Muscle of arm (tissue), 1 donor: ENCODE measurements at regions not wholly inside any gene's neighbourhood (a gene's known extent, or its start where the extent isn't known, plus 50 kb on each side); places are given as distances from the start of the nearest gene placed in this dataset.
A peak's percentile ranks its signal among the peaks of the same experiment; 100 is the strongest.

Experiments
- DNase-seq: peaks from one replicate; pipeline ENCODE4 v3.0.0-alpha.2; 2013

DNA sequence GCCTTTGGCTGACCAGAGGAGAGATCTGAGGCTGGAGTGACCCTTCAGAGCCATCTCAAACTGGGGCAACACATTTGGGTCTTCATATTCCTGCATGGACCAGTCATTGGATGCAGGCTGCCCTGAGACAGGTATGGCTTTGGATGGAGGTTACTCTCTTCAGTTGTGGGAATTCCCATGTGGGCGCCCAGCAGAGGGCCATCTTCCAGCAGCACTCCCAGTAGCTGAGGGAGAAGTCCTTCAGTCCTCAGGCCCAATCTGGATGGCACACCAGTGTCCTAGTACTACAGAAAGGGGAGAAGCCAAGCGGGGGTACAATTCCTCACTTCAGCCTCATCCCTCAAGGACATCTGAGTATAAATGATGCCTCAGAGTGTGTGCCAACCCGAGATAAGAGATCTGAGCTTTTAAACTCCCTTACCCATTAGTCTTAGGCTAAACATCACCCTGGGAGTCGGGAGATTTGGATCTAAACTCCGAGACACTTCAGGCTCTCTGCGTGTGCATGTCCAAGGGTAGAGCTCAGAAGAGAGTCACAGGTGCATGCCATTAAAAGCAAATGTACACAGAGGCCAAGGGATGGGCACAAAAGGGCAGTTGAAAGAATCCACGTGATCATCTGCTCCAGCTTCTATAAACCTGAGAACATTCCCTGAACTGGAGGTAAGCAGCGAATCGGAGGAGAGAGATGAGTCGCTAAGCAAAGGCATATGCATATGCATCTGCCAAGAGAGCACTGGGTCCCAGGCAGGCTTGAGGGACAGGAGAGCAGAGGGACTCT lies 204.6 kb downstream of the CD83 start:
- no peak for DNase-seq

GRCh38 chr6:14322841-14323240 lies 205.3 kb downstream of the CD83 start:
- DNase-seq = no peak

- no peak for DNase-seq
Observed at GRCh38 chr6:14326774-14327173, 209.2 kb downstream of the CD83 start.

DNA sequence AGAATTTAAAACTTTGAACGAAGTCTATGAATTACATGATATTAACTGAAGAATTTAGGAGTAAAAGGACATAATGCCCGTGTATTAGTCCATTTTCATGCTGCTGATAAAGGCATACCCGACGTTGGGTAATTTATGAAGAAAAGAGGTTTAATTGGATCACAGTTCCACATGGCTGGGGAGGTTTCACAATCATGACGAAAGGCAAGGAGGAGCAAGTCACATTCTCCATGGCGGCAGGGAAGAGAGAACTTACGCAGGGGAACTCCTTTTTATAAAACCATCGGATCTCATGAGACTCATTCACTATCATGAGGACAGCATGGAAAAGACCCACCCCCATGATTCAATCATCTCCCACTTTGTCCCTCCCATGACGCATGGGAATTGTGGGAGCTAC lies 210.6 kb downstream of the CD83 start:
- DNase-seq = no peak

DNA sequence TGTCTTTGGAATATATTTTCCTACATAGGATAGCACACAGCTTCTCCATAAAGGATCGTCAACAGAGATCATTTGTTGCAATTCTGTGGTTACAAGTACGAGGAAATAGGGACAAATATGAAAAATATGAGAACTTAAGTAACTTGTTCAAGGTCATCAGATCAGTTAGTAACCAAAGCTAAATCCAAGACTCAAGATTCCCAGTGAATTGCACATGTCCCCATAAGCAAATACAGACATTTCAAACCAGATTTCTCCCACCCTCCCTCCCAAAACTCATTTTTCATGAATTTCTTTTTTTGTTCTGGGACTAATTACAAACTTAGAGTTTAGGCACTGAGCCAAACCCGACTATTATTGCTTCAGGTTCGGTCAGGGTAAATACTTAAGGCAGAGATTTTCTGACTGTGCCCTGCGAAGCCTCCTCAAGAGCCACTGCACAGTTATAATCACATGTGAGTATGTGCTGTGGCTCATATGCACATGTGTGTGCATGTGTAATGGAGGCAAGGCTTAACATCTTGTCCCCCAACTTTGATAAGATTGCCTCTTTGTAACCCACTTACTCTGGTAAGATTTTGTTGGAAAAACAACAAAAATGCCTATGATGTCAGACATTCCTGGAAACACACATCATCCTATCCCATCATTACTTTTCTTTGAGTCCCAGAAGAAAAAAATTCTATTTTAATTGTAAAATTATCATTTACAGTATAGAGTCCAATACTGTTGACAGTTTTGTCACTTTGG lies 216.2 kb downstream of the CD83 start:
- DNase-seq = no peak

GRCh38 chr6:14335071-14335470 lies 217.5 kb downstream of the CD83 start:
- DNase-seq = no peak

DNA sequence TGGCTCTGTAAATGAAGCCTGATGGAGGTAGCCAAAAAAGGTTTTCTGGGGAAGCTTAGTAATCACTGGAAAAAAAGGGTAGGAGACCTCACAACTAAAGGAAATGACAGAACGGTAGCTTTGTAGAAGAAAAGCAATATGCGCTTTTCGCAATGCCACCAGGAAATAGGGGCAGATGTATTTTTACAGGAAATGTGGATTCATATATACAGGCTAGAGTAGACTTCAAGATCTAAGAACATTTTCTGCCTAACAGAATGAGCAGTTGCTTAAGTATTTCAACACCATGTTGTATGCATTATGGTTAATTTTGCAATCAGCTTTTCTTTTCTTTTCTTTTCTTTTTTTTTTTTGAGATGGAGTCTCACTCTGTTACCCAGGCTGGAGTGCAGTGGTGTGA lies 219.6 kb downstream of the CD83 start:
- no peak for DNase-seq

DNA sequence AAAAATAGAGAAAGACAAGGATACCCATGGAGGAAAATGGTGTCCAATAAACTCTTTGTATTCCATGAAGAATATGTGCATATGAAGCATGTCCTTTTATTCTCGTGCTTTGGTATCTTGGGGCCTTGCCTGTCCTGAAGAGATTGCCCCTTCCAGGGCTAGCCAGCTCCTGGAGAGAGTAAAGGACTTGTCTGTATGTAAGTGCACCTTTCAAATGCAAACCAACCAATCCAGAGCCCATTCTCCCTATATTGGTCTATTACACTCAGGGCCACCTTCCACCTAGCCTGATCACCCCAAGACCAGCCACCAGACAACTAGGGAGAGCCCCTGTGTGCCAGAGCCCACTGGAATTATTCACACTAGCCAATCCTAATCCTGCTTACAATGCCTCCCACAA lies 221.6 kb downstream of the CD83 start:
- DNase-seq = no peak

GRCh38 chr6:14339711-14340584 lies 222.4 kb downstream of the CD83 start:
- no peak for DNase-seq

- no peak for DNase-seq
Observed at GRCh38 chr6:14344486-14344885, 226.9 kb downstream of the CD83 start.

GRCh38 chr6:14348389-14348788 lies 230.8 kb downstream of the CD83 start:
- no peak for DNase-seq

DNA sequence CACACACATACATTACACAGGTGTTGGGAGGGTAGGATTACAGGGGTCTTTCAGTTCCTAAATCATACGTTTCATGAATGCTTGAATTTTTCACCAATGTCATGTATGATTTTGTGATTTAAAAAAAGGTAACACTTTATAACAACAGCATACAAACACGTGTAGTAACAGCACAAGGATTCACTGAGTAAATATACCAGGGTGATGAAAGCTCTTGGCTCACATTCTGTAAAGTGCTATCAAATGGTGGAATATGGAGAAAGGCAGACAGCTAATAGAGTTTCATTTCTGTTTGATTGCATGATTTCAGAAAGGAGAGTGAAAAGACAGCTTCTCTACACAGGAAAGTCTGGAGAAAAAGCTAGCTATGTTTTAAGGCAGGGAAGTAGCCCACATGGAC lies 231.9 kb downstream of the CD83 start:
- DNase-seq = no peak

GRCh38 chr6:14350210-14350609 lies 232.6 kb downstream of the CD83 start:
- no peak for DNase-seq

DNA sequence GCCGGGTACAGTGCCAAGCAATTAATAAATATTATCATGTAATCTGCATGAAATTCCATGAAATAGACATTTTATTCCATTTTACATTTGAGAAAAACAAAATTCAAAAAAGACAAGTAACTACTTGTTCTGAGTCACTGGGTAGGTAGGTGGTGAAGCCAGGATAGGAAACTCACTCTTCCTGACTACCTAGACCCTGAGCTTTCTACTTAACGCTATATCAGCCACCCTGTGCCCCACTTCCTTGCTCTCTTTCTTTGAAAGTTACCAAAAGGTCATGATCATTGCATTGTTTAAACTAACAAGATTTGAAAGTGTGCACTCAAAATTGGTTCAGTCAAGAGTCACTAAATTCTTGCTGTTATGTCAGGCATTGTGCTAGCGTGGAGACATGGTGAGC lies 235.7 kb downstream of the CD83 start:
- no peak for DNase-seq

- DNase-seq = no peak
Observed at GRCh38 chr6:14353798-14354197, 236.2 kb downstream of the CD83 start.

GRCh38 chr6:14354919-14355572 lies 237.5 kb downstream of the CD83 start:
- peak; percentile 50 for DNase-seq

DNA sequence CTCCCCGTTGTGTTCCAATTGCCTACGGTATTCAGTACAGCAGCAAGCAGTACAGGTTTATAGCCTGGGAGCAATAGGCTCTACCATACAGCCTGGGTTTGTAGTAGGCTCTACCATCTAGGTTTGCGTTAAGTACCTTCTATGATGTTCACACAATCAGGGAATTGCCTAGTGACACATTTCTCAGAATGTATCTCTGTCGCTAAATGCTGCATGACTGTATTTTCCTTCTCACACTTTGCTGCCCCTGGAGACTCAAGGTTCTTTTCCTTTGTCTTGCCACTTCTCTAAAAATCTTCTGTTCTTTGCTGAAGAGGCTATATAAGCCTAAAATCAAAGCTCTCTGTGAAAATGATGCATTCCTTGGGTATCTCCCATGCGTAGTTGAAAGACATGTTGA lies 241.9 kb downstream of the CD83 start:
- DNase-seq = no peak

- DNase-seq = no peak
Observed at GRCh38 chr6:14360565-14360964, 243.0 kb downstream of the CD83 start.

DNA sequence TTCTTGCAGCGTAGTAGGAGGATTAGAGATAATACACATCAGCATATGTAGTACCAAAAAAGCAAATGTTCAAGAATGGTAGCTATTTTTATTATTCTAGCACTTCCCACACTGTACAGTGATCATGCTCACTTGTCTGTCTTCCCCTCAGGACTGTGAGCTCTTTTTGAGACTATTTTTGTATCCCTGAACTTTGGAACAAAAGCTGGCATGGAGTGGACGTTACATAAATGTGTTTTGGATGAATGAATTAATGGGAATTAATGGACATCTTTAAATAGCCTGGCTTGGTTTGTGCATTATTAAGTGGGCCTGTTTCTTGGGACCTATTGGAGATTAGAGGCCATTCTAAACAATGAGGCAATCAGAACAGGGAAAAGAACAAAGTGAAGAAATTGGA lies 243.7 kb downstream of the CD83 start:
- DNase-seq = no peak

DNA sequence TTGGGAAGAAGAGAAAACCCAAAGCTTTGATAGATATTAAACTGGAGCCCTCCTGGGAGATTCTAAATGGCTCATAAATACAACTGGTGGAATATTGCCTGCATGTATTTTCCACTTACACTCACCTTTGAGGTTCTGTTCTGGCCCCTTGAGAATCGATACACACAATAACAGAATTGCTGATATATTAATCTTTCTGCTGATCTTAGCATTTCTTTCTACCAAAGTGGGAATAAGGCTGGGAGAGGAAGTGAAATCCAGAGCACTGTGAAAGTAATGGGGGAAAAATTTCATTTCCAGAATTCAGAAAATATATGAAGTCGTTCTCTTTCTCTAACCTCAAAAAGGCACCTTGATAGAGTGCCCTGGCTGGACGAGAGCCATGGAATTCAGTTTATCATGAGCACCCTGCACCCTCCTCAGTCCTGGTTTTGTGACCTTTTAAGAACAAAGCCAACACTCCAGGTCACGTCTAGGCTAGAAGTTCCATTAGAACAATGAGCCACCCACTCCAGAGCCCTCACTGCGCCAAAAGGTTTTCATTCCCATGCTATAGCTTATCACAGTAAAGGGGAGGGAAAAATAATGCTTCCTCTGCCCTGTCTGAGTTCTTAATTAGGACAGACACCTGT lies 244.5 kb downstream of the CD83 start:
- no peak for DNase-seq

- no peak for DNase-seq
Observed at GRCh38 chr6:14364370-14364769, 246.8 kb downstream of the CD83 start.

DNA sequence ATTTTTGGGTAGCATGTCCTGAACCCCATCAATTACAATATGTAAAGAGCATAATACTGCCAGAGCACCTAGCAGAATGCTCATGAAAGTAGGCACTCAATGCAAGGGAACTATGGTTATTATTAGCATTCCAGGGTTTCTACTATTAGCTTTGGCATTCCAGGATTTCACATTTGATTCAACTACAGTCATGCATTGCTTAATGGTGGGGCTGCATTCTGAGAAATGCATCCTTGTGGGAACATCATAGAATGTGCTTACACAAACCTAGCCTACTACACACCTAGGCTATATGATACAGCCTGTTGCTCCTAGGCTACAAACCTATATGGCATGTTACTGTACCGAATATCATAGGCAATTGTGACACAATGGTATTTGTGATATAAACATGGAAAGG lies 247.8 kb downstream of the CD83 start:
- no peak for DNase-seq
